GM18507 (cell line): ENCODE measurements at regions not wholly inside any gene's neighbourhood (a gene's known extent, or its start where the extent isn't known, plus 50 kb on each side); places are given as distances from the start of the nearest gene placed in this dataset.

ENCODE experiments used
- DNase-seq: peaks from one replicate; pipeline ENCODE4 v3.0.0; 2011; ENCODE audit warnings: low read depth; ENCODE audit not compliant: insufficient read length; ENCODE audit errors: extremely low spot score
- FAIRE-seq: peaks from 2 replicates; lab custom pipeline; 2011; peaks lifted over from hg19 to GRCh38; lab: Jason Lieb, UNC

GRCh38 chr21:22438428-22439086 is 1440.3 kb downstream of the NCAM2 start:
- DNase-seq (no peak), FAIRE-seq (no peak)

- FAIRE-seq (no peak), DNase-seq (no peak)
These were observed 1446.8 kb downstream of the NCAM2 start for GRCh38 chr21:22444990-22445389.

GRCh38 chr21:22450507-22450906 is 1452.3 kb downstream of the NCAM2 start:
- no peak for FAIRE-seq
- no peak for DNase-seq

GRCh38 chr21:22456241-22456640 is 1458.0 kb downstream of the NCAM2 start:
- no peak for FAIRE-seq
- no peak for DNase-seq

- FAIRE-seq, result no peak
- DNase-seq, result no peak
These were observed 1470.7 kb downstream of the NCAM2 start for GRCh38 chr21:22468893-22469292.

- FAIRE-seq (no peak), DNase-seq (no peak)
These were observed 1476.2 kb downstream of the NCAM2 start for GRCh38 chr21:22474403-22474802.

GRCh38 chr21:22476214-22476613 is 1478.0 kb downstream of the NCAM2 start:
- FAIRE-seq (no peak), DNase-seq (no peak)

- DNase-seq (no peak), FAIRE-seq (no peak)
These were observed 1478.8 kb downstream of the NCAM2 start for GRCh38 chr21:22476726-22477646.

- no peak for DNase-seq
- FAIRE-seq, result no peak
These were observed 1491.8 kb downstream of the NCAM2 start for GRCh38 chr21:22490049-22490448.

GRCh38 chr21:22516230-22516629 is 1518.0 kb downstream of the NCAM2 start:
- FAIRE-seq, result no peak
- DNase-seq, result no peak

- FAIRE-seq, result no peak
- no peak for DNase-seq
These were observed 1537.4 kb downstream of the NCAM2 start for GRCh38 chr21:22535630-22536029.

GRCh38 chr21:22536509-22536908 is 1538.3 kb downstream of the NCAM2 start:
- FAIRE-seq (no peak), DNase-seq (no peak)

- no peak for DNase-seq
- FAIRE-seq, result no peak
These were observed 1546.5 kb downstream of the NCAM2 start for GRCh38 chr21:22544747-22545146.

- FAIRE-seq (no peak), DNase-seq (no peak)
These were observed 1554.2 kb downstream of the NCAM2 start for GRCh38 chr21:22552390-22552789.

GRCh38 chr21:22554690-22555316 is 1556.6 kb downstream of the NCAM2 start:
- DNase-seq (no peak), FAIRE-seq (no peak)

GRCh38 chr21:22556829-22557228 is 1558.6 kb downstream of the NCAM2 start:
- DNase-seq, result no peak
- FAIRE-seq, result no peak

GRCh38 chr21:22561946-22562345 is 1563.7 kb downstream of the NCAM2 start:
- no peak for DNase-seq
- no peak for FAIRE-seq

- DNase-seq (no peak), FAIRE-seq (no peak)
These were observed 1575.6 kb downstream of the NCAM2 start for GRCh38 chr21:22573834-22574233.

GRCh38 chr21:22575165-22575584 is 1577.0 kb downstream of the NCAM2 start:
- FAIRE-seq (no peak), DNase-seq (no peak)

GRCh38 chr21:22579741-22580140 is 1581.5 kb downstream of the NCAM2 start:
- FAIRE-seq (no peak), DNase-seq (no peak)
